Endothelial cell of umbilical vein (primary cell): ENCODE measurements at regions not wholly inside any gene's neighbourhood (a gene's known extent, or its start where the extent isn't known, plus 50 kb on each side); places are given as distances from the start of the nearest gene placed in this dataset.

ENCODE experiments used
- CTCF ChIP-seq, 2 donors: IDR thresholded peaks; 1 replicate in 1 of 2; 2 replicates in 1 of 2; pipeline ENCODE4 v1.5.1; 2011; ENCODE audit warnings: low read length in 2 of 2, mild to moderate bottlenecking in 2 of 2, moderate library complexity in 2 of 2, control low read depth in 1 of 2, inconsistent platforms in 1 of 2, low read depth in 1 of 2; ENCODE audit not compliant: insufficient read depth in 1 of 2; ENCODE audit errors: extremely low read depth in 1 of 2
- EZH2 ChIP-seq: IDR thresholded peaks from 2 replicates; pipeline ENCODE4 v1.6.1; 2012; ENCODE audit warnings: borderline replicate concordance, low read depth, mild to moderate bottlenecking, moderate library complexity, low read length, inconsistent platforms; ENCODE audit not compliant: severe bottlenecking
- JUN ChIP-seq: IDR thresholded peaks from 2 replicates; pipeline ENCODE4 v1.6.1; 2011; ENCODE audit warnings: borderline replicate concordance, low read depth; ENCODE audit not compliant: insufficient read length, insufficient read depth
- POLR2A ChIP-seq: IDR thresholded peaks from 2 replicates; pipeline ENCODE4 v1.6.1; 2012; ENCODE audit warnings: low read depth, mild to moderate bottlenecking, control low read depth, low read length
- POLR2AphosphoS5 ChIP-seq: IDR thresholded peaks from 2 replicates; pipeline ENCODE4 v1.6.1; 2012; ENCODE audit warnings: low read depth, mild to moderate bottlenecking, control low read depth, low read length, moderate library complexity; ENCODE audit not compliant: insufficient read depth
- TF ChIP-seq, protein P1 (sequence below): IDR thresholded peaks from 2 replicates; pipeline ENCODE4 v1.6.1; 2011; ENCODE audit not compliant: insufficient read depth, insufficient read length

DNA sequence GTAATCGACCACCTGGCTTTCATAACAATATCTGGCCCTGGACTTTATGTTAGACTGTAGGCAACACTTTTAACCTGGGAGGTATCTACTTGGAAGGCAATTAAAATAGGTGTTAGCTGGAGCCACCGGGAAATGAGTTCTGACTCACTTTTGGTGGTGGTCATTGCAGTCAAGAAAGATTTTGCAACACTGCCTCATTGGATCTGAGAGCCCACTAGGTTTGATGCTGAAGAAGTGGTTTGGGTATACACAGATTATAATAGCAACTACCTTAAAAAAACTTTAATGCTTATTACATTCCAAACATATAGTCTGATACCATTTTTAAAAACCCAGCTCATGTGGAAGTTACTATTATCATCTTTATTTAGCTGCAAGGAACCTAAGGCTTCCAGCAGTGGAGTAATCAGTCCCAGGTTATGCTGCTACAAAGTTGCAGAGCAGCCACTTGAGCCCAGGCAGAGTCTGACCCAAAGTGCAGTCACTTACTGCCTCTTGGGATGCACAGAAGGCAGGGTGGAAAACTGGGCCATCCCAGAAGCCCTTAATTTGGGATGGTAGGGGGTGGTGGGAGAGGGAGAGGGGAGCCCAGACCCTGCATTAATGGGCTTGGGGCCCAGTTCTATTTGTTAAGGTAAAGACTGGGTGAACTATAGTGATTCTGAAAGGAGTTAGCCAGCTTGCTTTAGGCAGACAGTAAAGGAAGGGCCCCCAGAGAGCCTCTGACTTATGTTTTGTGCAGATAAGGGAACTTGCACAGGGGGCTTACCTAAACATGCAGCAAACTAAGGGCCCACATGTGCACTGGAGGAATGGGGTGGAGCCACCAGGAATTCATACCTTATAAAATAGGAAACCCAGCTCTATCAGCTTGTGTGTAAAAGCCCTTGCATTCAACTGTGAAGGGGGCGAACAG, 149.4 kb downstream of the SNX19 start:
- TF ChIP-seq CTCF (IDR thresholded peaks at IDR 0.05; ENCODE audit: extremely low read depth in 1 of 2, insufficient read depth in 1 of 2, low read depth in 1 of 2, low read length in 2 of 2) (no peak), POLR2AphosphoS5 (no peak), JUN (no peak), EZH2 (no peak), POLR2A (no peak)
- TF ChIP-seq, protein P1, sequence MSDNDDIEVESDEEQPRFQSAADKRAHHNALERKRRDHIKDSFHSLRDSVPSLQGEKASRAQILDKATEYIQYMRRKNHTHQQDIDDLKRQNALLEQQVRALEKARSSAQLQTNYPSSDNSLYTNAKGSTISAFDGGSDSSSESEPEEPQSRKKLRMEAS, result no peak
